ENCODE measurements at regions not wholly inside any gene's neighbourhood (a gene's known extent, or its start where the extent isn't known, plus 50 kb on each side); places are given as distances from the start of the nearest gene placed in this dataset.

GRCh38 chr2:45093663-45094062 is 84.4 kb upstream of the SIX2 start:
- DNase-seq (ENCODE audit: low spot score) (no peak), ATAC-seq (ENCODE audit: insufficient number of reproducible peaks, low FRiP score, low read depth) (no peak)
- Histone ChIP-seq H3K4me1 (ENCODE audit: control insufficient read depth in 1 of 2, low read depth in 2 of 2) (no peaks in the 10 kb centered on the region), H3K36me3 (no peaks in the 10 kb centered on the region), H3K4me3 (no peak overlapping the region), H3K9me3 (no peaks in the 10 kb centered on the region), H3K27me3 (replicated peaks; ENCODE audit: insufficient read depth) (no peaks in the 10 kb centered on the region), H3K27ac (no peak overlapping the region)
- no peak for TF ChIP-seq CTCF (IDR thresholded peaks at IDR 0.05)

- Histone ChIP-seq H3K9me3 (no peaks in the 10 kb centered on the region), H3K36me3 (no peaks in the 10 kb centered on the region), H3K4me3 (no peak overlapping the region), H3K27me3 (replicated peaks; ENCODE audit: insufficient read depth) (no peaks in the 10 kb centered on the region), H3K4me1 (ENCODE audit: control insufficient read depth in 1 of 2, low read depth in 2 of 2) (no peaks in the 10 kb centered on the region), H3K27ac (no peak overlapping the region)
- DNase-seq (ENCODE audit: low spot score) (no peak), ATAC-seq (ENCODE audit: insufficient number of reproducible peaks, low FRiP score, low read depth) (no peak)
- TF ChIP-seq CTCF (IDR thresholded peaks at IDR 0.05): no peak
These were observed 83.9 kb upstream of the SIX2 start for GRCh38 chr2:45093181-45093580.

GRCh38 chr2:45089554-45090261 is 80.5 kb upstream of the SIX2 start:
- Histone ChIP-seq H3K4me1 (ENCODE audit: control insufficient read depth in 1 of 2, low read depth in 2 of 2) (no peaks in the 10 kb centered on the region), H3K4me3 (no peak overlapping the region), H3K27me3 (replicated peaks; ENCODE audit: insufficient read depth) (no peaks in the 10 kb centered on the region), H3K9me3 (no peaks in the 10 kb centered on the region), H3K27ac (no peak overlapping the region), H3K36me3 (no peaks in the 10 kb centered on the region)
- no peak for TF ChIP-seq CTCF (IDR thresholded peaks at IDR 0.05)
- DNase-seq (ENCODE audit: low spot score) (no peak), ATAC-seq (ENCODE audit: insufficient number of reproducible peaks, low FRiP score, low read depth) (no peak)

GRCh38 chr2:45085487-45085886 is 76.2 kb upstream of the SIX2 start:
- DNase-seq (ENCODE audit: low spot score): no peak
- H3K27me3 ChIP-seq (replicated peaks; ENCODE audit: insufficient read depth): no peaks in the 10 kb centered on the region
- no peak for TF ChIP-seq CTCF (IDR thresholded peaks at IDR 0.05)
- H3K4me1 ChIP-seq (ENCODE audit: control insufficient read depth in 1 of 2, low read depth in 2 of 2): no peaks in the 10 kb centered on the region
- no peak for ATAC-seq (ENCODE audit: insufficient number of reproducible peaks, low FRiP score, low read depth)
- H3K4me3 ChIP-seq: no peak overlapping the region
- H3K27ac ChIP-seq: no peak overlapping the region
- H3K36me3 ChIP-seq: no peaks in the 10 kb centered on the region
- H3K9me3 ChIP-seq: no peaks in the 10 kb centered on the region

GRCh38 chr2:45084361-45085020 is 75.2 kb upstream of the SIX2 start:
- H3K9me3 ChIP-seq: no peaks in the 10 kb centered on the region
- H3K4me1 ChIP-seq (ENCODE audit: control insufficient read depth in 1 of 2, low read depth in 2 of 2): no peaks in the 10 kb centered on the region
- no peaks in the 10 kb centered on the region for H3K27me3 ChIP-seq (replicated peaks; ENCODE audit: insufficient read depth)
- ATAC-seq (ENCODE audit: insufficient number of reproducible peaks, low FRiP score, low read depth) (no peak), DNase-seq (ENCODE audit: low spot score) (no peak)
- no peak overlapping the region for H3K4me3 ChIP-seq
- no peak for TF ChIP-seq CTCF (IDR thresholded peaks at IDR 0.05)
- H3K27ac ChIP-seq: no peak overlapping the region
- H3K36me3 ChIP-seq: no peaks in the 10 kb centered on the region

Data from thoracic aorta (tissue), 2 donors.